Neural progenitor cell (in vitro differentiated cells): ENCODE measurements at regions not wholly inside any gene's neighbourhood (a gene's known extent, or its start where the extent isn't known, plus 50 kb on each side); places are given as distances from the start of the nearest gene placed in this dataset.

ENCODE experiments used
- DNase-seq: peaks from one replicate; pipeline ENCODE4 v3.0.0-alpha.2; 2016; ENCODE audit warnings: low spot score
- H2AFZ ChIP-seq: fragments of 200-600 bp; sonication (generic); replicated peaks from 2 replicates; pipeline ENCODE4 v1.6.1; 2016; ENCODE audit warnings: antibody characterized with exemption
- H3F3A ChIP-seq: fragments of 200-600 bp; sonication (generic); 2 replicates; pipeline ENCODE4 v1.6.1; 2016; ENCODE audit warnings: antibody characterized with exemption, low read depth
- H3K27ac ChIP-seq: fragments of 200-600 bp; sonication (generic); 2 replicates; pipeline ENCODE4 v1.5.1; 2016; ENCODE audit warnings: mild to moderate bottlenecking
- H3K27me3 ChIP-seq: fragments of 200-600 bp; sonication (generic); 2 replicates; pipeline ENCODE4 v1.6.1; 2016; ENCODE audit warnings: mild to moderate bottlenecking, moderate library complexity
- H3K36me3 ChIP-seq: fragments of 200-600 bp; sonication (generic); 2 replicates; pipeline ENCODE4 v1.5.1; 2016
- H3K4me1 ChIP-seq: fragments of 200-600 bp; sonication (generic); 2 replicates; pipeline ENCODE4 v1.6.1; 2016; ENCODE audit warnings: mixed run types
- H3K4me2 ChIP-seq: fragments of 200-600 bp; sonication (generic); 2 replicates; pipeline ENCODE4 v1.6.1; 2016
- H3K4me3 ChIP-seq: fragments of 200-600 bp; sonication (generic); 2 replicates; pipeline ENCODE4 v1.5.1; 2016
- H3K79me2 ChIP-seq: fragments of 200-600 bp; sonication (generic); 2 replicates; pipeline ENCODE4 v1.6.1; 2016; ENCODE audit warnings: low read depth
- H3K9ac ChIP-seq: fragments of 200-600 bp; sonication (generic); 2 replicates; pipeline ENCODE4 v1.6.1; 2016
- H3K9me3 ChIP-seq: fragments of 200-600 bp; sonication (generic); 2 replicates; pipeline ENCODE4 v1.5.1; 2016; ENCODE audit warnings: low read depth
- H4K20me1 ChIP-seq: fragments of 200-600 bp; sonication (generic); 2 replicates; pipeline ENCODE4 v1.6.1; 2016; ENCODE audit warnings: low read depth
- H3K27ac Mint-ChIP-seq: 3 replicates; pipeline ENCODE4 v1.8.0; 2021; ENCODE audit warnings: mixed read lengths
- H3K27me3 Mint-ChIP-seq: 2 replicates; pipeline ENCODE4 v1.8.0; 2022; ENCODE audit warnings: low read depth, mild to moderate bottlenecking, inconsistent platforms, moderate library complexity, mixed read lengths; ENCODE audit not compliant: insufficient read depth
- H3K36me3 Mint-ChIP-seq: 3 replicates; pipeline ENCODE4 v1.8.0; 2021; ENCODE audit warnings: mixed read lengths
- H3K4me1 Mint-ChIP-seq: 3 replicates; pipeline ENCODE4 v1.8.0; 2021; ENCODE audit warnings: mixed read lengths
- H3K4me3 Mint-ChIP-seq: 3 replicates; pipeline ENCODE4 v1.8.0; 2021; ENCODE audit warnings: mild to moderate bottlenecking, moderate library complexity, mixed read lengths
- H3K9me3 Mint-ChIP-seq: 3 replicates; pipeline ENCODE4 v1.8.0; 2020; ENCODE audit warnings: mixed read lengths
- CTCF ChIP-seq: fragments of 200-600 bp; sonication (generic); IDR thresholded peaks from 2 replicates; pipeline ENCODE4 v1.5.1; 2017; ENCODE audit warnings: antibody characterized with exemption, mild to moderate bottlenecking
- EZH2 ChIP-seq: fragments of 200-600 bp; sonication (generic); IDR thresholded peaks from 2 replicates; pipeline ENCODE4 v1.6.1; 2017; ENCODE audit warnings: antibody characterized with exemption, mild to moderate bottlenecking, moderate library complexity
- EZH2phosphoT487 ChIP-seq: fragments of 200-600 bp; sonication (generic); IDR thresholded peaks from 2 replicates; pipeline ENCODE4 v1.6.1; 2017; ENCODE audit warnings: antibody characterized with exemption

GRCh38 chr13:57003682-57004081 lies 137.0 kb upstream of the PRR20A start:
- no peaks in the 10 kb centered on the region for H3K27me3 ChIP-seq
- Mint-ChIP-seq H3K4me1 (no peaks in the 10 kb centered on the region), H3K27me3 (peaks cover 2% of the 10 kb centered on the region), H3K4me3 (no peak overlapping the region), H3K36me3 (no peaks in the 10 kb centered on the region), H3K9me3 (no peaks in the 10 kb centered on the region), H3K27ac (no peak overlapping the region)
- H3K27ac ChIP-seq = no peak overlapping the region
- no peaks in the 10 kb centered on the region for H3F3A ChIP-seq
- TF ChIP-seq CTCF (no peak), EZH2phosphoT487 (no peak), EZH2 (no peak)
- DNase-seq = no peak
- H3K4me1 ChIP-seq = no peaks in the 10 kb centered on the region
- H3K9ac ChIP-seq = no peak overlapping the region
- no peak overlapping the region for H3K4me3 ChIP-seq
- no peaks in the 10 kb centered on the region for H3K9me3 ChIP-seq
- no peak overlapping the region for H3K4me2 ChIP-seq
- H4K20me1 ChIP-seq = no peaks in the 10 kb centered on the region
- no peak overlapping the region for H2AFZ ChIP-seq
- no peaks in the 10 kb centered on the region for H3K36me3 ChIP-seq
- no peaks in the 10 kb centered on the region for H3K79me2 ChIP-seq

GRCh38 chr13:57017357-57017756 lies 123.4 kb upstream of the PRR20A start:
- no peak overlapping the region for H2AFZ ChIP-seq
- H3K27me3 Mint-ChIP-seq = no peaks in the 10 kb centered on the region
- H3K79me2 ChIP-seq = no peaks in the 10 kb centered on the region
- H3K36me3 ChIP-seq = no peaks in the 10 kb centered on the region
- H3F3A ChIP-seq = no peaks in the 10 kb centered on the region
- no peaks in the 10 kb centered on the region for H4K20me1 ChIP-seq
- no peak overlapping the region for H3K9ac ChIP-seq
- H3K4me3 Mint-ChIP-seq = no peak overlapping the region
- no peaks in the 10 kb centered on the region for H3K9me3 Mint-ChIP-seq
- H3K4me1 ChIP-seq = no peaks in the 10 kb centered on the region
- no peaks in the 10 kb centered on the region for H3K4me1 Mint-ChIP-seq
- no peaks in the 10 kb centered on the region for H3K27me3 ChIP-seq
- no peaks in the 10 kb centered on the region for H3K9me3 ChIP-seq
- no peak overlapping the region for H3K4me2 ChIP-seq
- TF ChIP-seq CTCF (no peak), EZH2 (no peak), EZH2phosphoT487 (no peak)
- H3K27ac Mint-ChIP-seq = no peak overlapping the region
- H3K36me3 Mint-ChIP-seq = no peaks in the 10 kb centered on the region
- no peak overlapping the region for H3K27ac ChIP-seq
- DNase-seq = no peak
- no peak overlapping the region for H3K4me3 ChIP-seq

GRCh38 chr13:57018915-57019314 lies 121.8 kb upstream of the PRR20A start:
- Histone ChIP-seq H2AFZ (no peak overlapping the region), H3K4me3 (no peak overlapping the region), H3K4me2 (no peak overlapping the region), H3F3A (no peaks in the 10 kb centered on the region), H3K27ac (no peak overlapping the region), H3K27me3 (no peaks in the 10 kb centered on the region), H4K20me1 (no peaks in the 10 kb centered on the region), H3K4me1 (no peaks in the 10 kb centered on the region), H3K79me2 (no peaks in the 10 kb centered on the region), H3K36me3 (no peaks in the 10 kb centered on the region), H3K9ac (no peak overlapping the region), H3K9me3 (no peaks in the 10 kb centered on the region)
- H3K4me3 Mint-ChIP-seq = no peak overlapping the region
- H3K4me1 Mint-ChIP-seq = no peaks in the 10 kb centered on the region
- no peak for DNase-seq
- no peaks in the 10 kb centered on the region for H3K27me3 Mint-ChIP-seq
- TF ChIP-seq CTCF (no peak), EZH2phosphoT487 (no peak), EZH2 (no peak)
- no peaks in the 10 kb centered on the region for H3K9me3 Mint-ChIP-seq
- H3K27ac Mint-ChIP-seq = no peak overlapping the region
- no peaks in the 10 kb centered on the region for H3K36me3 Mint-ChIP-seq

GRCh38 chr13:57030671-57031070 lies 110.0 kb upstream of the PRR20A start:
- H2AFZ ChIP-seq = no peak overlapping the region
- Mint-ChIP-seq H3K27ac (no peak overlapping the region), H3K4me3 (no peak overlapping the region), H3K4me1 (no peaks in the 10 kb centered on the region), H3K9me3 (no peaks in the 10 kb centered on the region), H3K27me3 (no peaks in the 10 kb centered on the region), H3K36me3 (no peaks in the 10 kb centered on the region)
- no peak overlapping the region for H3K4me3 ChIP-seq
- no peaks in the 10 kb centered on the region for H3K27me3 ChIP-seq
- H3K4me1 ChIP-seq = no peaks in the 10 kb centered on the region
- H3K27ac ChIP-seq = no peak overlapping the region
- no peaks in the 10 kb centered on the region for H3K79me2 ChIP-seq
- no peaks in the 10 kb centered on the region for H3K36me3 ChIP-seq
- H3K9ac ChIP-seq = no peak overlapping the region
- H3F3A ChIP-seq = no peaks in the 10 kb centered on the region
- no peak for DNase-seq
- no peaks in the 10 kb centered on the region for H4K20me1 ChIP-seq
- H3K4me2 ChIP-seq = no peak overlapping the region
- no peak for TF ChIP-seq EZH2phosphoT487
- peaks cover 7% of the 10 kb centered on the region for H3K9me3 ChIP-seq
